ENCODE measurements at regions not wholly inside any gene's neighbourhood (a gene's known extent, or its start where the extent isn't known, plus 50 kb on each side); places are given as distances from the start of the nearest gene placed in this dataset.

- Histone ChIP-seq H3K27me3 (ENCODE audit: insufficient read depth, low read length) (no peaks in the 10 kb centered on the region), H3F3A (ENCODE audit: insufficient read depth, low read length) (no peaks in the 10 kb centered on the region), H3K79me2 (ENCODE audit: insufficient read depth, low read length) (no peaks in the 10 kb centered on the region), H4K20me1 (ENCODE audit: insufficient read depth, low read length) (no peaks in the 10 kb centered on the region), H3K36me3 (ENCODE audit: insufficient read depth, low read length) (no peaks in the 10 kb centered on the region), H3K4me1 (ENCODE audit: insufficient read depth, low read length, severe bottlenecking) (no peaks in the 10 kb centered on the region), H3K9me3 (ENCODE audit: low read length) (no peaks in the 10 kb centered on the region), H2AFZ (ENCODE audit: low read length) (no peak overlapping the region), H3K9me2 (ENCODE audit: low read depth, low read length) (no peaks in the 10 kb centered on the region; the same call in 1 of the 2 replicates), H3K4me2 (ENCODE audit: low read length) (no peak overlapping the region), H3K9ac (ENCODE audit: low read length) (no peak overlapping the region), H3K27ac (ENCODE audit: low read depth, low read length, poor library complexity, severe bottlenecking) (no peak overlapping the region), H3K4me3 (ENCODE audit: low read depth, low read length, poor library complexity, severe bottlenecking) (no peak overlapping the region)
- no peak for TF ChIP-seq CTCF (IDR thresholded peaks at IDR 0.05; ENCODE audit: low read length)
- TF ChIP-seq EZH2 (IDR thresholded peaks at IDR 0.05; ENCODE audit: borderline replicate concordance, low read length) = no peak
These were observed 391.8 kb downstream of the DUSP10 start for GRCh38 chr1:221350091-221350490.

- Histone ChIP-seq H3K9me2 (ENCODE audit: low read depth, low read length) (no peaks in the 10 kb centered on the region; the same call in 1 of the 2 replicates), H3K4me2 (ENCODE audit: low read length) (no peak overlapping the region), H3F3A (ENCODE audit: insufficient read depth, low read length) (no peaks in the 10 kb centered on the region), H3K9me3 (ENCODE audit: low read length) (no peaks in the 10 kb centered on the region), H3K27ac (ENCODE audit: low read depth, low read length, poor library complexity, severe bottlenecking) (no peak overlapping the region), H3K36me3 (ENCODE audit: insufficient read depth, low read length) (no peaks in the 10 kb centered on the region), H4K20me1 (ENCODE audit: insufficient read depth, low read length) (no peaks in the 10 kb centered on the region), H2AFZ (ENCODE audit: low read length) (no peak overlapping the region), H3K79me2 (ENCODE audit: insufficient read depth, low read length) (no peaks in the 10 kb centered on the region), H3K4me1 (ENCODE audit: insufficient read depth, low read length, severe bottlenecking) (no peaks in the 10 kb centered on the region), H3K27me3 (ENCODE audit: insufficient read depth, low read length) (no peaks in the 10 kb centered on the region), H3K9ac (ENCODE audit: low read length) (no peak overlapping the region), H3K4me3 (ENCODE audit: low read depth, low read length, poor library complexity, severe bottlenecking) (no peak overlapping the region)
- TF ChIP-seq EZH2 (IDR thresholded peaks at IDR 0.05; ENCODE audit: borderline replicate concordance, low read length) (no peak), CTCF (IDR thresholded peaks at IDR 0.05; ENCODE audit: low read length) (peak; percentile 34; the same call in 1 of the 2 replicates)
These were observed 385.2 kb downstream of the DUSP10 start for GRCh38 chr1:221356693-221357092.

- H3K9me2 ChIP-seq (ENCODE audit: low read depth, low read length) = no peaks in the 10 kb centered on the region
- H3K79me2 ChIP-seq (ENCODE audit: insufficient read depth, low read length) = no peaks in the 10 kb centered on the region
- H3K36me3 ChIP-seq (ENCODE audit: insufficient read depth, low read length) = no peaks in the 10 kb centered on the region
- no peak overlapping the region for H3K4me2 ChIP-seq (ENCODE audit: low read length)
- no peak overlapping the region for H3K9ac ChIP-seq (ENCODE audit: low read length)
- H3F3A ChIP-seq (ENCODE audit: insufficient read depth, low read length) = no peaks in the 10 kb centered on the region
- TF ChIP-seq CTCF (IDR thresholded peaks at IDR 0.05; ENCODE audit: low read length) (no peak), EZH2 (IDR thresholded peaks at IDR 0.05; ENCODE audit: borderline replicate concordance, low read length) (no peak)
- no peak overlapping the region for H3K27ac ChIP-seq (ENCODE audit: low read depth, low read length, poor library complexity, severe bottlenecking)
- no peak overlapping the region for H2AFZ ChIP-seq (ENCODE audit: low read length)
- no peaks in the 10 kb centered on the region for H3K4me1 ChIP-seq (ENCODE audit: insufficient read depth, low read length, severe bottlenecking)
- H3K27me3 ChIP-seq (ENCODE audit: insufficient read depth, low read length) = no peaks in the 10 kb centered on the region
- H3K9me3 ChIP-seq (ENCODE audit: low read length) = no peaks in the 10 kb centered on the region
- no peaks in the 10 kb centered on the region for H4K20me1 ChIP-seq (ENCODE audit: insufficient read depth, low read length)
- H3K4me3 ChIP-seq (ENCODE audit: low read depth, low read length, poor library complexity, severe bottlenecking) = no peak overlapping the region
These were observed 378.9 kb downstream of the DUSP10 start for GRCh38 chr1:221363039-221363438.
